AG04450 (cell line): ENCODE measurements at regions not wholly inside any gene's neighbourhood (a gene's known extent, or its start where the extent isn't known, plus 50 kb on each side); places are given as distances from the start of the nearest gene placed in this dataset.

Source experiments
- CTCF ChIA-PET: fragments of 300-600, 350-600 bp; formaldehyde crosslinking; extraction: SDS; loops from one replicate; lab custom pipeline; 2022; ENCODE audit warnings: antibody characterized with exemption, inconsistent platforms; lab: Charles Lee
- POLR2A ChIA-PET: fragments of 350-600 bp; formaldehyde crosslinking; extraction: SDS; loops from one replicate; lab custom pipeline; 2021; ENCODE audit warnings: antibody characterized with exemption, inconsistent platforms; lab: Yijun Ruan, JAX
- DNase-seq: peaks from one replicate; pipeline ENCODE4 v3.0.0-alpha.2; 2011; ENCODE audit warnings: low read depth, low spot score
- H3K27ac ChIP-seq: one replicate; pipeline ENCODE4 v1.5.1; 2012; ENCODE audit warnings: low read depth, low read length, control low read depth
- H3K27me3 ChIP-seq: one replicate; pipeline ENCODE4 v1.6.0; 2012; ENCODE audit warnings: low read length; ENCODE audit not compliant: control insufficient read depth, insufficient read depth
- H3K4me3 ChIP-seq: 2 replicates; pipeline ENCODE4 v1.5.1; 2011; ENCODE audit warnings: mild to moderate bottlenecking, low read depth, low read length, control low read depth
- H3K9me3 ChIP-seq: 2 replicates; pipeline ENCODE4 v1.5.1; 2012; ENCODE audit warnings: low read length; ENCODE audit not compliant: control insufficient read depth, insufficient read depth
- TF ChIP-seq, protein P1 (sequence below): IDR thresholded peaks from 2 replicates; pipeline ENCODE4 v1.5.1; 2011; ENCODE audit warnings: low read depth, low read length, control low read depth, inconsistent platforms

DNA sequence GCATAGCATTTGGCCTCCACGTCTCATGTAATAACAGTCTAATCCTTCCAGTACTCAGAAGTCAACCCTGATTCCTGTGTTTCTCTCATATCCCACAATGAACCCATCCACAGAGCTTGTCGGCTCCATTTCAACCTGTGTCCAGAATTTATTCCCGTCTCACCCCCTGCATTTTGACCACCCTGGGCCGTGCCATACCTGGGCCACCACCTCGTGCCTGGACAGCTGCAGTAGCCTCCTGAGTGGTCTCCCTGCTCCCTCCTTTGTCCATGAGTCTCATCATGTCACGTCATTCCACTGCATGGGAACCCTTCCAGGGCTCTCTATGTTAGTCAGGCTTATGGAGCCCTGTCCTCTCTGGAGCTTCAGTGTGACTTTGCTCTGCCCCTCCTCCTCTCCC is 670.6 kb downstream of the PTPRU start:
- POLR2A ChIA-PET: no interaction called here
- no peak overlapping the region for H3K27ac ChIP-seq
- H3K9me3 ChIP-seq: no peaks in the 10 kb centered on the region
- CTCF ChIA-PET: no interaction called here
- no peak for DNase-seq
- TF ChIP-seq, protein P1, sequence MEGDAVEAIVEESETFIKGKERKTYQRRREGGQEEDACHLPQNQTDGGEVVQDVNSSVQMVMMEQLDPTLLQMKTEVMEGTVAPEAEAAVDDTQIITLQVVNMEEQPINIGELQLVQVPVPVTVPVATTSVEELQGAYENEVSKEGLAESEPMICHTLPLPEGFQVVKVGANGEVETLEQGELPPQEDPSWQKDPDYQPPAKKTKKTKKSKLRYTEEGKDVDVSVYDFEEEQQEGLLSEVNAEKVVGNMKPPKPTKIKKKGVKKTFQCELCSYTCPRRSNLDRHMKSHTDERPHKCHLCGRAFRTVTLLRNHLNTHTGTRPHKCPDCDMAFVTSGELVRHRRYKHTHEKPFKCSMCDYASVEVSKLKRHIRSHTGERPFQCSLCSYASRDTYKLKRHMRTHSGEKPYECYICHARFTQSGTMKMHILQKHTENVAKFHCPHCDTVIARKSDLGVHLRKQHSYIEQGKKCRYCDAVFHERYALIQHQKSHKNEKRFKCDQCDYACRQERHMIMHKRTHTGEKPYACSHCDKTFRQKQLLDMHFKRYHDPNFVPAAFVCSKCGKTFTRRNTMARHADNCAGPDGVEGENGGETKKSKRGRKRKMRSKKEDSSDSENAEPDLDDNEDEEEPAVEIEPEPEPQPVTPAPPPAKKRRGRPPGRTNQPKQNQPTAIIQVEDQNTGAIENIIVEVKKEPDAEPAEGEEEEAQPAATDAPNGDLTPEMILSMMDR: no peak
- H3K4me3 ChIP-seq: no peak overlapping the region
- H3K27me3 ChIP-seq: peaks cover 10% of the 10 kb centered on the region

DNA sequence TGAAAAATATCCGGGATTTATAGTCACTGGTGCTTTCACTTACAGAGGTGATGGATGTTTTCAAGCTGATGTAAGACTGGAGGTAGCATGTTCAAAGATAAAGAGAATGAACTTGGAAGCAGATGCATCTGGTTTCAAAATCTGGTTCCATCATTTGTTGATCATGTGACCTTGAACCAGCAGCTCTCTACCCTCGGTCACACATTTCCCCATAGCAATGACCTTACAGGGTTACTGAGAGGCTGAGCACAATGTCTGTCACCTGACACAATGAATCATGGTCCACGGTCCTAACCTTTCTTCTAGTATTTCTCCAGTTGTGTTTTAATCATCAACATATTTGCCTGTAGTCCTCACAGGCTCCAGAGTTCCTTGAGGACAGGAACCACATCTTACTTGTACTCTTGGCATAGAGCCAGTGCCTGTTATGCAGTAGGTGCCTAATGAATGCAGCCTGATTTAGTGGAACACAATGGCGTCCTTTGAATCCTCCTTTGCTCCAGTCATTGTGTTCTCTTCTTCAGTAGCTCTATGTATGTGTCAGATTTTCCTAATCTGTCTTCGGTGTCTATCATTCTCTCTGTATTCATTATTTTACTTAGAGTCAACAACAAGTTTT is 667.3 kb downstream of the PTPRU start:
- POLR2A ChIA-PET: no interaction called here
- no peak overlapping the region for H3K4me3 ChIP-seq
- no peak for DNase-seq
- no peaks in the 10 kb centered on the region for H3K9me3 ChIP-seq
- TF ChIP-seq, protein P1: no peak
- H3K27me3 ChIP-seq: peaks cover 9% of the 10 kb centered on the region
- CTCF ChIA-PET: no interaction called here
- H3K27ac ChIP-seq: no peak overlapping the region

- POLR2A ChIA-PET: no interaction called here
- H3K27me3 ChIP-seq: peaks cover 10% of the 10 kb centered on the region
- CTCF ChIA-PET: interaction anchor here (0.7 kb wide), 1 partner anchor 65 kb away, joined by 3 read pairs; no protein-coding TSS in a partner anchor
- no peak overlapping the region for H3K4me3 ChIP-seq
- no peaks in the 10 kb centered on the region for H3K9me3 ChIP-seq
- TF ChIP-seq, protein P1: no peak
- no peak overlapping the region for H3K27ac ChIP-seq
- DNase-seq: no peak
Observed at GRCh38 chr1:29901624-29902325, 665.5 kb downstream of the PTPRU start.

DNA sequence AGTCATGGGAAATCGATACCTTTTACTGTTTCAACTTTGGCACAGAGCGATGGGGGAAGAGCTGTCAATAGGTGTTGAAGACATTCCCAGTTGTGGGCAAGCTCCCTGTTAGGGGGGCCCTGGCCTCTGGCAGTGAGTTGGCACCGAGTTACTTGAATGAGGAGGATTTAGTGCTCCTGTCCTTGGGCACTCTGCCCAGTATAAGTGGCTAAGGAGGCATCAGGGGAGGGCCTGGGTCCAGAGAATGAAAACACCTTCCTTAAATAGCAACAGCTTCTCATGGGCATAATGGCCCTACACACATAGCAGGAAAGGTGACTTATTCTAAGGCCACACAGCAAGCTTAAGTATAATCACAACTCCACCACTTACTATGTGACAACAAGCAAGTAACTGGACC is 664.4 kb downstream of the PTPRU start:
- Histone ChIP-seq H3K27ac (no peak overlapping the region), H3K9me3 (no peaks in the 10 kb centered on the region), H3K27me3 (peaks cover 10% of the 10 kb centered on the region), H3K4me3 (no peak overlapping the region)
- ChIA-PET POLR2A (no interaction called here), CTCF (no interaction called here)
- no peak for DNase-seq
- TF ChIP-seq, protein P1: no peak

- TF ChIP-seq, protein P1: no peak
- no peak for DNase-seq
- ChIA-PET POLR2A (no interaction called here), CTCF (no interaction called here)
- Histone ChIP-seq H3K9me3 (no peaks in the 10 kb centered on the region), H3K27me3 (peaks cover 10% of the 10 kb centered on the region), H3K4me3 (no peak overlapping the region), H3K27ac (no peak overlapping the region)
Observed at GRCh38 chr1:29900104-29900679, 663.9 kb downstream of the PTPRU start.
